ENCODE measurements at regions not wholly inside any gene's neighbourhood (a gene's known extent, or its start where the extent isn't known, plus 50 kb on each side); places are given as distances from the start of the nearest gene placed in this dataset.

GRCh38 chr12:108441549-108441948, 73.5 kb upstream of the FICD start:
- TF ChIP-seq, protein P1, sequence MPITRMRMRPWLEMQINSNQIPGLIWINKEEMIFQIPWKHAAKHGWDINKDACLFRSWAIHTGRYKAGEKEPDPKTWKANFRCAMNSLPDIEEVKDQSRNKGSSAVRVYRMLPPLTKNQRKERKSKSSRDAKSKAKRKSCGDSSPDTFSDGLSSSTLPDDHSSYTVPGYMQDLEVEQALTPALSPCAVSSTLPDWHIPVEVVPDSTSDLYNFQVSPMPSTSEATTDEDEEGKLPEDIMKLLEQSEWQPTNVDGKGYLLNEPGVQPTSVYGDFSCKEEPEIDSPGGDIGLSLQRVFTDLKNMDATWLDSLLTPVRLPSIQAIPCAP (CRISPR knock-in tag; IDR thresholded peaks at IDR 0.05; ENCODE audit: borderline replicate concordance) = no peak
- no peak for TF ChIP-seq ZNF740 (CRISPR knock-in tag; IDR thresholded peaks at IDR 0.05)
- no peak for TF ChIP-seq ZNF740 (tag; IDR thresholded peaks at IDR 0.05)
- no peak for TF ChIP-seq ZNF512 (tag; IDR thresholded peaks at IDR 0.05)

All from K562 (cell line).